HT-29 (cell line): ENCODE measurements at regions not wholly inside any gene's neighbourhood (a gene's known extent, or its start where the extent isn't known, plus 50 kb on each side); places are given as distances from the start of the nearest gene placed in this dataset.
"Not testable (repeated sequence)": the region's sequence is repeated elsewhere in the genome, so short reads cannot be mapped to it uniquely, and the experiment has no call there.

Source experiments
- DNase-seq: peaks from one replicate; pipeline ENCODE4 v3.0.0-alpha.2; 2015; ENCODE audit warnings: low spot score

DNA sequence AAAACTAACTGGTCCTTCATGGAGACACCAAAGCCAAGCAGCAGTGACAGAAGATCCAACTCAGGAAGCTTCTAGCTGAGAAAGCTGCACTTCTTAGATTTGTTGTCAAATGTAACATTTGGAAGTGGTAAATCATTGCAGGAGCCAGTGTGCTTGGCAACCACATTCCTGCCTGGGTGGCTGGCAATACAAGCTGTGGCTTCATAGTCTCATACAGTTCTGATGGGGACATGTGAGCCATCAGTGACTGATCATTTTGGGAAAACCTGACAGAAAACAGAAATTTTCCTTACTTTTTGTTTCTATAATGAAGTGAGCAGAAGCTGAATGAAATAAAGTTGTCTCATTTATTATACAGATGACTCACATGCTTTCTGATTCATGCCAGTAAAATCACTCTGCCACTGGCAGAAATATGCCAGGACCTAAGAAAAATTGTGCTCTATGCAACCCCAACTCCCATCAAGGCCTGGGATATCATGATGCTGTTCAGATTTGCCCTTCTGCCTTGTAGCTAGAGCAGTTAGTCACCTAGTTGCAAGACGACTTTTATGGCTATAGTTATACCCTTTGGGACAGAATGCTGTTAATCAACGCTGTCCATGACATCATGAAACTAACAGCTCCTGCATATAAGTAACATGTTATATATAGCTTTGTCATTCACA, 508.1 kb downstream of the ADCYAP1 start:
- DNase-seq, result no peak

DNA sequence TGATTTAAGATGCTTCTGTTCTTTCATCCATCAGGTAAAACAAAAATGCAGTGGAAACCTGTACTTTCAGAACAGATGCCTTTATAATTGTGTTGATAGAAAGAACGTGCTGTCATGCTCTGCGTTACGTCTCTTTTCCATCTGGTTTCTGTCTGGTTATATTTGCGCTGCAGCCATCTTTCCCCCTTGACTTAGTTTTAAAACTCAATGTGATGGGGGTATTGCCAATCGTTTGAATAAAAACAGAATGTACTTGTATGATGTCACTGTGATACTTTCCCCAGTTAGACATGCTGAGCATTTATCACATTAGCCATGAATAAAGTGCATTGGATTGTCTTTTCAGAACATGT, 508.6 kb downstream of the ADCYAP1 start:
- no peak for DNase-seq

DNA sequence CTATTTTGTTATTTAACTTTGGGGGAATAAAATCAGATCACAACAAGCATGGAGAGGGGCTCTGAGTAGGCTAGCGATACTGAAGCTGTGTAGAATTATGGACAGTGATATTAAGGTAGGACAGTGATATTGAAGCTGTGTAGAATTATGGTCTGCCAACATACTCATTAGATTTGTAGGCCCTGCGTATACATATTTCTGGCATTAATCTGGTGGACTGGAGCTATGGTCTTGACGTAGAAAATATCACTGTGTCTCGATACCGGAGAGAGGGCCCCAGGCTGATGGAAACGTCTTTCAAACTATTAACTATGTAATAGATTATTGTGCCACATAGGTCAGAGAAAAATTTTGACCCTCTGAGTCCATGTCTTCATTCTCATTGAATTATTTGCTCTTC, 511.4 kb downstream of the ADCYAP1 start:
- DNase-seq, result no peak

DNA sequence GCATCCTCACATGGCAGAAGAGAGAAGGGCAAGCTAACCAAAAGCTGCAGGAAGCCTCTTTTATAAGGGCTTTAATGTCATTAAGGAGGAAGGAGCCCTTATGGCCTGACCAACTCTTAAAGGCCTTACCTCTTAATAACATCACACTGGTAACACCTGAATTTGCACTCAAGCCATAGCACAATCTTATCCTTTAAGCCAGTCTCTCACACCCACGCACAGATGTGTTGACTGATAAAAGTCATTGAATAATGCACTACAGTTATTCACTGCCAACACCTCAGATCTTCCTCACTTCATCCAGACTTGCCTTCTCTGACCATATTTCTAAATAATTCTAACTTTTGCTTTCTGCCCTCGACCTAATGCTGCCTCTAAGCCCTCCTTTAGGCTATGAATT, 516.8 kb downstream of the ADCYAP1 start:
- no peak for DNase-seq

DNA sequence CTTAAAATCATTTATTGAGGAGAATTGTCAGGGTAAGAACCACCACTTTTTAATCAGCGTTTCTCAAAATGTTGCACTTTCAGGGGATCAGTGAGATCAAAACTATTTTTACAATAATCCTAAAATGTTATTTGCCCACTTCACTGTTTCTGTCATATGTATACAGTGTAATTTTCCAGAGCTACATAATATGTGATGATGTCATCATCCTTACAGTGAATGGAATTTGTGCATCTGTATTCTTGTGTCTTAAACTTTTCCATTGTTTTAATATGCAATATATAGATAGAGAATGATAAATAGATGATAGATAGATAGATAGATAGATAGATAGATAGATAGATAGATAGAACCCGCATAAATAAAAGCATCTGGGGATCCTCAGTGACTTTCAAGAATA, 518.0 kb downstream of the ADCYAP1 start:
- no peak for DNase-seq

DNA sequence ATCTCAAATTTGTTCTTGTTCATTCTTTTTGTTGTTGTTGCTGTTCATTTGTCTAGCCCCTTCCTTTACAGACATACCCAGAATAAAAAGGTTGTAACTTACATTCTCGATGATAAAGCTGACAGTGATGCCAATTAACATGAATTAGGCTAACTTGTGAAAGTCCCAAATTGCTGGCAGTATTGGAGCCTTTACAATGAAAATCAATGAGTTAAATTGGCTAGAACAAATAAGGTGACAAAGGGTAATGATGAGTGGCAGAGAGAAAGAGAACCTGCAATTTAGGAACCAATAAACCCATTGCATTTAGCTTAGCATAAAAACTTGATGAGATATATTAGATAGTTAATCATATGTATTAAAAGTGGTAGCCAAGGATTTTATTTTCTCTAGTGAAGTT, 521.0 kb downstream of the ADCYAP1 start:
- no peak for DNase-seq

DNA sequence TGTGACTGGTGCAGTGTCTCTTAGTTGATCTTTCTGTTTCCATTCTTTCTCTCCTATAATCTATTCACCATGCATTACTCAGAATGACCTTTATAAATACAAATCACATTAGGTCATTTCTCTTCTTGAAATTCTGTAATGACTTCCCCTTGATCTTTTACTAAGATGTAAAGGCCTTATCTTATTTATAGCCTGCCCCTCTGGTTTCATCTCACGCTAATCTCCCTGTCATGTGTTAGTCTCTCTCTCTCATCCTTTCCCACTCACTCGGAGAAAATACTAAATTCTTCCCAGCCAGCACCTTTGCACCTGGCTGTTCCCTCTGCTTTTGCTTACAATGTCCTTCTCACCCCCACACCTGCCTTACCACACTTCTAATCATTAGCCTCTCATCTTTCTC, 530.8 kb downstream of the ADCYAP1 start:
- no peak for DNase-seq

DNA sequence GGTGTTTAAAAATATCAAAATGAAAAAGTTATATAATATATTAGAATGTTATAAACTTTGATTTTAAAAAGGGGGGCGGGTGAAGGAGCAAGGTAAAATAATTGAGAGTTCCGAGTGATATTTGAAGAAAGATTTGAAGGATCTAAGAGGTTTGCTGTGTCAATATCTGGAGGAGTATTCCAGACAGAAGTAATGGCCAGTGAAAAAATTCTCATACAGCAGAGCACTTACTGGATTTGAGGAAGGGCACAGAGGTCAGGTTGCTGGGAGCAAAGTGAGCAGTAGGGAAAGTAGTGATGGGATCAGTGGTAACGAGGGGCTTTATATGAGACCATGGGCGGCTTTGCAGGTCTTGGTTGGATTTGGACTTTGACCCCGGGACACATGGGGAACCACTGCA, 531.5 kb downstream of the ADCYAP1 start:
- no peak for DNase-seq

DNA sequence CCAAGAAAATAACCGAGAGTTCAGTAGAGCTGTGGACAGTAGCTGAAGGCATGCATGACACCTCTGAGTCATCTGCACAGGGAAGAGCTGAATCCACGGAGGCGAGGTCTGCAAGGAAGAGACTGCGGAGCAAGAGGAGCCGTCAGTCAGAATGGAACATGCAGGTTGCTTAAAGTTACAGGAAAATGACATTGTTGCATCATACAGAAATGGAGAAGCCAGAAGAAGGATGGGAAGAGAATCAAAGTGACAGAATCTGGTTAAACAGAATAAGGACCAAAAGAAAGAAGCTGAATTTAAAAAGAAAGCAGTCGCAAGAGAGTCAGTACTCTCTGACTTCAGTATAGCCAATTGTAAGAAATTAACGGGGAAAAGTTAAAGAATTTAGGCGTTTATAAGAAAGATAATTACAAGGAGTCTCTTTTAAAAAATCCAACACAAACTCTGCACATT, 533.8 kb downstream of the ADCYAP1 start:
- DNase-seq, result no peak

DNA sequence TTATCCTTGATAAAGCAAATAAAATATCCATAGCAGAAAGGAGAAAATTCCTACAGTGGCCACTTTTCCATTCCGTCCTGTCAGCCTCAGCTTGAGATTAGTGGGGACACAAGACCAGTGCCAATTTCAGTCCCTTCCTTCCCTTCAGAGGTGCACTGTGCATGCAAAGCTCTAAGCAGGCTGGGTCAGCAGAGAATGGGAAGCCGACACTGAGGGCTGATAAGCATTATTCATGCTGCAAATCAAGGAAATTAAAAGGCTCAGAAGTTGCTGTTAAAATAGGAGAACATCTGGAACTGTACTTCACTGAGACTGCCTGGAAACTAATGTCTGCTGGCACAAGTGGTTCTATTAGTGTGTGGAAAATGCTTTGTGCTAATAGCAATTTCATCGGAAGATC, 534.3 kb downstream of the ADCYAP1 start:
- DNase-seq, result no peak

DNA sequence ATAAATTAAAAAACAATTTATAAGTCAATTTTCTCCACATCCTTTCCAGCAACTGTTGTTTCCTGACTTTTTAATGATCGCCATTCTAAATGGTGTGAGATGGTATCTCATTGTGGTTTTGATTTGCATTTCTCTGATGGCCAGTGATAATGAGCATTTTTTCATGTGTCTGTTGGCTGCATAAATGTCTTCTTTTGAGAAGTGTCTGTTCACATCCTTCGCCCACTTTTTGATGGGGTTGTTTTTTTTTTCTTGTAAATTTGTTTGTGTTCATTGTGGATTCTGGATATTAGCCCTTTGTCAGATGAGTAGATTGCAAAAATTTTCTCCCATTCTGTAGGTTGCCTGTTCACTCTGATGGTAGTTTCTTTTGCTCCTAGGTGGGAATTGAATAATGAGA, 539.4 kb downstream of the ADCYAP1 start:
- DNase-seq, result not testable (repeated sequence)

DNA sequence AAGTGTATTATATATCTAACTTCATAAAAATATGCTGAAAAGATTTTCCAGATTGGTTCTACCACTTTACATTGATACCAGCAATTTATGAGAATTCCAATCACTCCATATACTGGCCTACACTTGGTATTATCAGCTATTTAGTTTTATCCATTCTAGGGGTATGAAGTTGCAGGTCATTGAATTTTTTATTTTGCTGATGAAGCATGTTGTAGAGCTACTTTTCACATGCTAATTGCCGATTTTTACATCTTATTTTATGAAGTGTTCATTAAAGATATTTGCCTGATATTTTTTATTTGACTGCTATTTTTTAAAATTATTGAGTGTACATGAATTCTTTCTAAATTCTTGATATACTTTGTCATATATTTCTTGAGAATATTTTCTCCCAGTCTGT, 542.1 kb downstream of the ADCYAP1 start:
- no peak for DNase-seq

DNA sequence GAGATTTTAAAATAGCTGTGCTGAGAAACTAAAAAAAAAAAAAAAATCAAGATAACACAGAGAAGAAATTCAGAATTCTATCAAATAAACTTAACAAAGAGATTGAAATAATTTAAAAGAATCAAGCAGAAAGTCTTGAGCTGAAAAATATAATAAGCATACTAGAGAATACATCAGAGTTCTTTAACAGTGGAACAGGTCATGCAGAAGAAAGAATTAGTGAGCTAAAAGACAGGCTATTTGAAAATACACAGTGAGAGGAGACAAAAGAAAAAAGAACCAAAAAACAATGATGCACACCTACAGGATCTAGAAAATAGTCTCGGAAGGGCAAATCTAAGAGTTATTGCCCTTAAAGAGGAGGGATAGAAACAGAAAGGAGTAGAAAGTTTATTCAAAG, 548.1 kb downstream of the ADCYAP1 start:
- DNase-seq, result no peak

DNA sequence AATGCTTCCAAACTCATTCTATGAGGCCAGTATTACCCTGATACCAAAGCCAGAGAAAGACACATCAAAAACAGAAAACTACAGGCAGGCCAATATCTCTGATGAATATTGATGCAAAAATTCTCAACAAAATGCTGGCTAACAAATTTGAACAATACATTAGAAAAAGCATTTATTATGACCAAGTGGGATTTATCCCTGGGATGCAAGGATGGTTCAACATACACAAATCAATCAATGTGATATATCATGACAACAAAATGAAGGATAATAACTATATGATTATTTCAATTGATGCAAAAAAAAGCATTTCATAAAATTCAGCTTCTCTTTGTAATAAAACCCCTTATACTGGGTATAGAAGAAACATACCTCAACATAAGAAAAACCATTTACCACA, 550.9 kb downstream of the ADCYAP1 start:
- DNase-seq, result no peak

DNA sequence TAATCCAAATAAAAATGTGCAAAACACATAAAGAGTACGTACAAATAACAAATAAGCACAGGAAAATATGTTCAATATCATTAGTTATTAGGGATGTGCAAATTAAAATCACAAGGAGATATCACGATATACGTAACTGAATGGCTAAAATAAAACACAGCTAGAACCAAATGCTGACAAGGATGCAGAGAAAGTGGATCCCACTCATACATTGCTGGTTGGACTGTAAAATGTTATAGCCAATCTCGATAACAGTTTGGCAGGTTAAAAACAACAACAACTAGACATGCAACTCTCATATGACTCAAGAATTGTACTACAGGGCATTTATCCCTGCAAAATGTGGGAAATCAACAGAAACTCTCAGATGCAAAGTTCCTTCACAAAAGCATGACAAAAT, 553.9 kb downstream of the ADCYAP1 start:
- DNase-seq, result no peak

DNA sequence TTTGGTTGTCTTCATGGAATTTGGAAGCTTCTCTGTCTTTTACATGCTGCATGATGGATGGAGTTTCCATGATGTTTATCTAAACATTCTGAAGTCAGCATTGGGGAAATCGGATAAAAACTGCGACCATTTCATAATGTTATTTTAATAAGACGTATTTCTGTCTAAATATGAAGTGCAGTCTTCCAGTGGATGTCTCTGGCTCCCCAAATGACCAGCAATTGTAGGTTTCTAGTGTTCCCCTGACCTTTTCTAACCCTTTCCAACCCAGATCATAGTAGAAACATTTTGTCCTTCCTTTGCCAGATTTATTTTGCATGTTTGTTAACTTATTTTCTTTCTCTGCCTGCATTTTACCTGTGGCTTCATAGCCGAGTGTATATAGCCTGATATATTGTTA, 559.3 kb downstream of the ADCYAP1 start:
- DNase-seq, result no peak

DNA sequence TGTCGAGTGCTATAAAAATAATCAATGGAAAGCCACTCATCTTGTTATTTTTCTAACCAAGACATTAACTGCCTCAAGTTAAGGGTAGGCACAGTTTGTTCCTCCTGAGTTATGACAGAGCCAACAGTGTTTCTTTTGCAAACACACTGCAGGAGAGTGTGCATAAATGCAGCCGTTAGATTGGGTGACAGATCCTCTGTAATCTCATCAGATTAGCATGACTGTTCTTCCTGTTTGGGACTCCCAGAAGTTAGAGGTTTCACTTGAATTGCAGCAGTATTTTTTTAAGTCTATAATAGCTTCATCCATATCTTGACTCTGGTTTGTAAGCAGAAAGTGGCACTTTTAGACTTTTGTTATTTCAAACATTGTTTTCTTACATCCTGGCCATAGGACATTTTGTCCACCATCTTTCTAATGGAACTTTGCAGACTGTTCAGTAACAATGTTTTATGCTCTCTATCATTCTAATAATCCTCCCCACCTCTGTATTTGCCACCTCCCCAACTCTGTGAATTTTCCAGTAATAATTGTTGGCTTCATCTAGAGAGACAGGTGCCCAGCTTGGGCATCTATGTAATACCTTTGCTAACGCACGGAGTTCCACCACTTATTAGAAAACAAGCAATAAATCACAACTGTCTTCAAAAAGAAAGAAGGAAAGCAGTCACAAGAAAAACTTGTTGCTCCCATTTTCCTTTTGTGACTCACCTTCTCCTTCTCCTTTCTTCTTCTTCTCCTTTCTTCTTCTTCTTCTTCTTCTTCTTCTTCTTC, 560.0 kb downstream of the ADCYAP1 start:
- no peak for DNase-seq

DNA sequence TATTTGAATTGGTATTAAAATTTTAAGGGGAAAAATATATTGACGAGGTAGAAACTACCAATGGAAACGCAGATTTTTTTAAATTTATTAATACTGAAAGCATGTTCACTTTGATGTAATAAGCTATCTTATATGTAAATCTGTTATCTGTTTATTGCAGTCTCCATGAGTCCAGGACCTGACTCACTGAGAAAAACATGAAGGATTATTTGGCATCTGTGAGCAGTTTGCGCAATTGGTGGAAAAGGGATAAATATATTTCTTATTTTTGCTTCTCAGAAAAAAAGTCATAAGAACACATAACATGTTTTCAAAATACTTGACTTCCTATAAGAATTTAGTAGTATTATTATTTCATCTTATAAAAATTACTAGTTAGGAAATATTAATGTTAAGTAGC, 561.4 kb downstream of the ADCYAP1 start:
- DNase-seq, result no peak

DNA sequence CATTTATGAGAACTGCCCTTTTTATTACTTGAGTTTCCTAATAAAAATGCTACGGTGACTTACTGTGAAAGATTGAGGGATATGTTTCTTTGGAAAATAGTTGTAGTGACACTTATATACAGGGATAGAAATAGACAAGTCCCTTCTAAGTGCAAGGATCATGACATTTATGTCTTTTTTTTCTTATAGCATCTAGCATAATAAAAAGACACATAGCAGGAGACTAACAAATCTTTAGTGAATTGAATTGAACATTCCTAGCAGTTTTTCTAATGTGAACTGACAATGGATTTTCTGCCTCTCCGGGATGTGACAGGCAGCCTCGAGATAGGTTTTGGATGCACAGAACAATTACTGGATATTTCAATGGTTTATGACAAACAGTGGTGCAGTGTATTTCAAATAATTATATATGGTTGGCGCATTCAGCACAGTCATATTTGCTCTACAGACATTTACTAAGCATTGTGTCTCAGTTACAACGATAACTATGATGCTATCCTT, 562.8 kb downstream of the ADCYAP1 start:
- no peak for DNase-seq

DNA sequence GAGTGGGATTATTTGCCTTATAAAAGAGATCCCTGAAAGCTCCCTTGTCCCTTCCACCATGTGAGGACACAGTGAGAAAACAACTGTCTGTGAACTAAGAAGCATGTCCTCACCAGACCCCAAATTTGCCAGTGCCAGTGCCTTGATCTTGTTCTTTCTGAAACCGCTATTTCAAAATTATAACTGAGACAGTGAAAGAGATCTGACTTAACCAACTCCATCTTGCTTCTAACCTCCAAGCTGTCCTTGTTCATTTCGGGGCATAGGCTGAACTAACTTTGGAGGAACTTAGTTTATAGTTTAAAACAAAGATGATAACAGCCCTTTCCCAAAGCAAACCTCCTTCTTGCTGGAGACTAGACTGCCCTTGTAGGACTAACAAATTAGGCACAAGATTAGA, 563.9 kb downstream of the ADCYAP1 start:
- DNase-seq, result no peak

DNA sequence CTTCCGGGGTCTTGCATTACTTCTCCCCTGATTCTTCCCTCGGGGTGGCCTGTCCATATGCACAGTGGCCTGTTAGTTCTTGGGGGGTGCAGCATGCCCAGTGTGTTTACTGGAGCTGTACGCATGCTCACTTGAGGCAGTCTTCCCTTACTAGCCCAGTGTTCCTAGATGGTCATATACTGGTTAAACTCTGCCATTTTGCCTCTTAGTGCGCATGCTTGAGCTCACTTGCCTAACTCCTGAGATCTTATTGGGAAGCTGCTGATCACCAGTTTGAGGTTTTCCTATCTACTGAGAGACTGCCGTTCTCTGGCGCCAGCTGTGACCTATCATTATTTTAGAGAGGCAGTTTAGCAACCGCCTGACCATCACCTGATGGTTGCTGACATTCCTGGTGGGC, 571.2 kb downstream of the ADCYAP1 start:
- no peak for DNase-seq

DNA sequence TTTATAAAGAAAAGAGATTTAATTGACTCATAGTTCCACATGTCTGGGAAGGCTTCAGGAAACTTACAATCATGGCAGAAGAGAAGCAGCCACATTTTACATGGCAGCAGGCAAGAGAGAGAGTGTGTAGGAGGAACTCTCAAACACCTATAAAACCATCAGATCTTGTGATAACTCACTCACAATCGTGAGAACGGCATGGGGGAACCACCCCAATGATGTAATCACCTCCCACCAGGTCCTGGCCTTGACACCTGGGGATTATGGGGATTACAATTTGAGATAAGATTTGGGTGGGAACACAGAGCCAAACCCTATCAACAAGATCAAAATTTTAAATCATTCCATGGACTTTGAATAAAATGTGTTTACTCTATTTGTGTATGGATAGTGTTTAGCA, 575.6 kb downstream of the ADCYAP1 start:
- no peak for DNase-seq

DNA sequence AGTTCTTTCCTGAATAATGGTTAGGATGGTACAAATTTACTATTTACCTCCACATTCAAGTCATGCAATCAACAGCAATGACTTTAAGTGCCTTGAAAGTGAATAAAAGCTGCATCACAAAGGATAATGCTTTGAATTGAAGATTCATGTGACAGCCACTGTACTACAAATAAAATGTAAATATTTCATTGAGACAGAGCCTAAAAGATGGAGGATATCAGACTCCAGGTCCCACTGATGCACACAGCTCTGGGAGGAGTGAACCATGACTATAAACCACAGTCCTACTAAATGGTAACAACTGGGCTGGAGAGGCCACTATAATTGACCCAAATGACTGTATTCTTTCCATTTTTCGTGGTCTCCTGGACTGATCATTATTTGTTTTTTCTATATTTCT, 576.9 kb downstream of the ADCYAP1 start:
- DNase-seq, result no peak
